Uterus (tissue), 3 donors: ENCODE measurements at regions not wholly inside any gene's neighbourhood (a gene's known extent, or its start where the extent isn't known, plus 50 kb on each side); places are given as distances from the start of the nearest gene placed in this dataset.
"Not testable (repeated sequence)": the region's sequence is repeated elsewhere in the genome, so short reads cannot be mapped to it uniquely, and the experiment has no call there.

Experiments used
- DNase-seq, 2 donors: peaks; one replicate each; pipeline ENCODE4 v3.0.0-alpha.2; 2019 to 2020
- H3K27ac ChIP-seq, 2 donors: fragments of 200-600 bp; sonication (generic); 1 replicate in 1 of 2; 2 replicates in 1 of 2; pipeline ENCODE4 v1.5.1; 2016 to 2018
- H3K27me3 ChIP-seq, 2 donors: fragments of 200-600 bp; sonication (generic); one replicate each; pipeline ENCODE4 v1.5.1; 2018 to 2019; ENCODE audit warnings: control low read depth in 1 of 2
- H3K36me3 ChIP-seq, 2 donors: fragments of 200-600 bp; sonication (generic); one replicate each; pipeline ENCODE4 v1.5.1; 2019; ENCODE audit warnings: control low read depth in 1 of 2
- H3K4me1 ChIP-seq, 2 donors: fragments of 200-600 bp; sonication (generic); one replicate each; pipeline ENCODE4 v1.5.1; 2018 to 2019; ENCODE audit warnings: control low read depth in 1 of 2
- H3K4me3 ChIP-seq, 2 donors: fragments of 200-600 bp; sonication (generic); 1 replicate in 1 of 2; 2 replicates in 1 of 2; pipeline ENCODE4 v1.5.1; 2018 to 2019; ENCODE audit warnings: mild to moderate bottlenecking in 1 of 2
- H3K9me3 ChIP-seq, 2 donors: fragments of 200-600 bp; sonication (generic); one replicate each; pipeline ENCODE4 v1.5.1; 2019; ENCODE audit warnings: control low read depth in 1 of 2
- POLR2A ChIP-seq, 2 donors: fragments of 450-650 bp; IDR thresholded peaks; one replicate each; pipeline ENCODE4 v1.6.1; 2016; ENCODE audit warnings: antibody characterized with exemption in 2 of 2, mild to moderate bottlenecking in 1 of 2, moderate library complexity in 1 of 2
- intact Hi-C: fragments of 100-400 bp; cut with DNase I; formaldehyde crosslinking; loops from one replicate; pipeline ENCODE4 v1.15.1; 2023; ENCODE audit warnings: low total_unique reads
- TF ChIP-seq, protein P1 (sequence below), 4 experiments: fragments of 200-600 bp in 2 of 4; fragments of 450-650 bp in 2 of 4; sonication (generic) in 2 of 4; IDR thresholded peaks; one replicate each; pipeline ENCODE4 v1.5.1; 2016 to 2019; ENCODE audit warnings: antibody characterized with exemption in 4 of 4, mild to moderate bottlenecking in 2 of 4, moderate library complexity in 1 of 4
- donor health status: DM: yes; HTN: yes; CAD: no.

DNA sequence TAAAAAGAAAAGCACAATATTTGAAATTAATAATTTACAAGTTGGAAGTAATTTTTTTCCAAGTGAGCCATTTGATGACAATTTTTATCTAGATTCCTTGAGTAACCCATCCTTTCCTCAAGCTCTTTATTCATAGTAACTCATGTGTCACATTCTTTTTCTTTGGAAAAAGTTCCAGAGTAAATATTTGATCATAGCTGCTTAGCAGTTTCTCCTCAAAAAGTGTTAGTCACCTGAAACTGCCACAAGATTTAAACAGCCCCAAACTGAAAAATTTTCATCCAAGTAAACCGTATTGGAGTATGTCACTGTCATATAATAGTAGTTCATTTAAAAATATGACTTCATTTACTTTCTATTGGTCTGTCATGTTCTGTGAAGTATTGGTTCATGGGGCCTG is 94.6 kb upstream of the CASK start:
- TF ChIP-seq, protein P1, sequence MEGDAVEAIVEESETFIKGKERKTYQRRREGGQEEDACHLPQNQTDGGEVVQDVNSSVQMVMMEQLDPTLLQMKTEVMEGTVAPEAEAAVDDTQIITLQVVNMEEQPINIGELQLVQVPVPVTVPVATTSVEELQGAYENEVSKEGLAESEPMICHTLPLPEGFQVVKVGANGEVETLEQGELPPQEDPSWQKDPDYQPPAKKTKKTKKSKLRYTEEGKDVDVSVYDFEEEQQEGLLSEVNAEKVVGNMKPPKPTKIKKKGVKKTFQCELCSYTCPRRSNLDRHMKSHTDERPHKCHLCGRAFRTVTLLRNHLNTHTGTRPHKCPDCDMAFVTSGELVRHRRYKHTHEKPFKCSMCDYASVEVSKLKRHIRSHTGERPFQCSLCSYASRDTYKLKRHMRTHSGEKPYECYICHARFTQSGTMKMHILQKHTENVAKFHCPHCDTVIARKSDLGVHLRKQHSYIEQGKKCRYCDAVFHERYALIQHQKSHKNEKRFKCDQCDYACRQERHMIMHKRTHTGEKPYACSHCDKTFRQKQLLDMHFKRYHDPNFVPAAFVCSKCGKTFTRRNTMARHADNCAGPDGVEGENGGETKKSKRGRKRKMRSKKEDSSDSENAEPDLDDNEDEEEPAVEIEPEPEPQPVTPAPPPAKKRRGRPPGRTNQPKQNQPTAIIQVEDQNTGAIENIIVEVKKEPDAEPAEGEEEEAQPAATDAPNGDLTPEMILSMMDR (IDR thresholded peaks at IDR 0.05): no peak
- TF ChIP-seq POLR2A (IDR thresholded peaks at IDR 0.05): no peak
- intact Hi-C loops: no loop called here

DNA sequence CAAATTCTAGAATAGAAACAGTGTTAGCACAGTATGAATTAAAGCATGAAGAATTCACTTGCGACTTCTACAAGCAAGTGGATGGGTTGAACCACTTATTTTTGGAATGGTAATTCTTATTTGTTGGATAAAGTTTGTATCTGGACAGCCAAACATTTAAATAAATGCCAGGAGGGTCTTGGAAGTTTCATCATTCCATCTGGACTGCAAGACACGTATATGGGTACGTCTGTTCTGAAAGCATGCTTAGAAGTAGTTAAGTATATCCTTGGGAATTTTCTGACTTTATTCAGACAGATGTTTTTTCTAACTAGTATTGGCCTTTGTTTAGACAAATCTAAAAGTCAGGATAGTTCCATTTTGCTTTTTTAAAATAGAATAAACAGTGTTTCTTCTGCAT is 77.5 kb upstream of the CASK start:
- H3K4me1 ChIP-seq: no peaks in the 10 kb centered on the region
- TF ChIP-seq, protein P1 (IDR thresholded peaks at IDR 0.05): no peak
- TF ChIP-seq POLR2A (IDR thresholded peaks at IDR 0.05): no peak
- intact Hi-C loops: no loop called here

More for the DNA sequence above, 94.6 kb upstream of the CASK start:
- no peak for DNase-seq
- Histone ChIP-seq H3K27me3 (no peaks in the 10 kb centered on the region), H3K4me3 (no peak overlapping the region), H3K9me3 (no peaks in the 10 kb centered on the region), H3K27ac (no peak overlapping the region), H3K36me3 (no peaks in the 10 kb centered on the region), H3K4me1 (no peaks in the 10 kb centered on the region)

DNA sequence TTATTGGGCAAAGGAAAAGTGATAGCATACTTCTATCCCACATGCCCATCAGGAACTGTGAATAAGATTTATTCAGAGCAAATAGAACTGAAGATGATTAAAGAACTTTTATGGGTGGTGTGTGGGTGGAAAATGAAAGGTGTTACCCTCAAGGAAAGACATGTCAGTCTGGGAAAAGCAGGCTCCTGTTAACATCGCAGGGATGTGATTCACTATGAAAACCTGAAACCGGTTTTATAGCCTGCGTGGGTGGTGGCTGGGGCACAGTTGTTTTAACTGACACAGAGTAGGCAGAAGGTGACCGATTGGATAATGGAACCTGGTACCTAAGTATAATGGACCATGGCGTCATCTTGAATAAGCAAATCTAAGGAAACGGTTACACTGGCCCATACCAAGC is 61.3 kb upstream of the CASK start:
- intact Hi-C loops: no loop called here
- TF ChIP-seq, protein P1 (IDR thresholded peaks at IDR 0.05): no peak
- no peak for TF ChIP-seq POLR2A (IDR thresholded peaks at IDR 0.05)
- Histone ChIP-seq H3K9me3 (no peaks in the 10 kb centered on the region), H3K4me3 (no peak overlapping the region), H3K27ac (no peak overlapping the region), H3K36me3 (no peaks in the 10 kb centered on the region), H3K27me3 (peaks cover 0 to 3% of the 10 kb centered on the region in 2 donors), H3K4me1 (no peaks in the 10 kb centered on the region)
- DNase-seq: no peak

More for the DNA sequence above, 77.5 kb upstream of the CASK start:
- H3K36me3 ChIP-seq: no peaks in the 10 kb centered on the region
- no peak overlapping the region for H3K27ac ChIP-seq
- H3K4me3 ChIP-seq: no peak overlapping the region
- no peaks in the 10 kb centered on the region for H3K9me3 ChIP-seq
- H3K27me3 ChIP-seq: no peaks in the 10 kb centered on the region
- no peak for DNase-seq

DNA sequence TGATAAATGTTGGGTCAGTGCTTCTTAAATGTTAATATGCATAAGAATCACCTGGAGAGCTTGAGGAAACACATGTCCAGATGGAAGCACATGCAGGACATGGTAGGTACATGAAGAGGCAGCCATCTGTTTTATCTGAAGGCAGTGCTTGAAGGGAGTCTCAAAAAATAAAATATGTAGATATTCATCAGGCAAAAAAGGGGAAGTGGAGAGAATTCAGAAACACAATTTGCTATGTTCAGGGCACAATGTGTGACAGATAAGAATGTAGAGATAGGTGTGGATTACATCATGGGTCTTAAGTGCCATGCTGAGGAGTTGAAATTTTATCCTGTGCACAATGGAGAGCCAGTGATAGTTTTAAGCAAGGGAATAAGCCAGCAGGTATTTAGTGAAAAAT is 59.6 kb upstream of the CASK start:
- no peak for DNase-seq
- Histone ChIP-seq H3K4me1 (no peaks in the 10 kb centered on the region), H3K27ac (no peak overlapping the region), H3K4me3 (no peak overlapping the region), H3K27me3 (no peaks in the 10 kb centered on the region), H3K9me3 (no peaks in the 10 kb centered on the region), H3K36me3 (no peaks in the 10 kb centered on the region)
- intact Hi-C loops: no loop called here
- TF ChIP-seq POLR2A (IDR thresholded peaks at IDR 0.05): no peak
- TF ChIP-seq, protein P1 (IDR thresholded peaks at IDR 0.05): no peak

DNA sequence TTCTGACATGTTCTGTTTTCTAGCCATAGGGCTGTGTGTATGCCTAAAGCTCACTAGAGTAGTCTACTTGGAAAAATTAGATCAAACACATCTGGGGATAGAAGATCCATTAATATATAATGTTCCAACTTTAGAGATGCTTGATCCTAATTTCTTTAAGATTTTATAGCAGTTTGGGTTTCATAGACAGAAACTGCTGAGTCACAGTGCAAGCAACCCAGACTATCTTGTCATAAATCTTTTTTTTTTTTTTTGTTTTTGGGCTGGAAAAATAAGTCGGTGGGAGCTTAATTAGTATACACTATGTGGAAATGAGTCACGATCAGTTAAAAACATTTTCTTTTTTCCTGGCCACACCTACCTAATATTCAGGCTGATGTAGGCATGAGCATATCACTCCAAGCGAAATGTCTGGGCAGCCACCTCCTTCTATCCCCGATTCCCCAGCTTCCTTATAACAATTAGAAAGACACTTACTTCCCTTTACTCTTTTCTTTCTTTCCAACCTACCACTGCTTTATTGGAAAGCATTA is 58.2 kb upstream of the CASK start:
- intact Hi-C loops: no loop called here
- H3K36me3 ChIP-seq: no peaks in the 10 kb centered on the region
- H3K9me3 ChIP-seq: no peaks in the 10 kb centered on the region
- TF ChIP-seq, protein P1 (IDR thresholded peaks at IDR 0.05): no peak
- no peak for TF ChIP-seq POLR2A (IDR thresholded peaks at IDR 0.05)
- no peaks in the 10 kb centered on the region for H3K4me1 ChIP-seq
- no peak for DNase-seq
- no peak overlapping the region for H3K27ac ChIP-seq
- H3K27me3 ChIP-seq: no peaks in the 10 kb centered on the region
- no peak overlapping the region for H3K4me3 ChIP-seq

DNA sequence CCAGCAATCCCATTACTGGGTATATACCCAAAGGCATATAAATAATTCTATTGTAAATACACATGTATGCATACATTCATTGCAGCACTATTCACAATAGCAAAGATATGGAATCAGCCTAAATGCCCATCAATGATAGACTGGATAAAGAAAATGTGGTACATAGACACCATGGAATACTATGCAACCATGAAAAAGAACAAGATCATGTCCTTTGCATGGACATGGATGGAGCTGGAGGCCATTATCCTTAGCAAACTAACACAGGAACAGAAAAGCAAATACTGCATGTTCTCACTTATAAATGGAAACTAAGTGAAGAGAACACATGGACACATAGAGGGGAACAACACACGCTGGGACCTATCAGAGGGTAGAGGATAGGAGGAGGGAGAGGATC is 51.3 kb upstream of the CASK start:
- not testable (repeated sequence) for H3K4me3 ChIP-seq

More for the DNA sequence above, 51.3 kb upstream of the CASK start:
- H3K4me1 ChIP-seq, H3K9me3 ChIP-seq, DNase-seq, H3K27ac ChIP-seq, H3K36me3 ChIP-seq, H3K27me3 ChIP-seq, intact Hi-C loops: not testable (repeated sequence)
